ENCODE measurements at regions not wholly inside any gene's neighbourhood (a gene's known extent, or its start where the extent isn't known, plus 50 kb on each side); places are given as distances from the start of the nearest gene placed in this dataset.
A peak's percentile ranks its signal among the peaks of the same experiment; 100 is the strongest.

DNA sequence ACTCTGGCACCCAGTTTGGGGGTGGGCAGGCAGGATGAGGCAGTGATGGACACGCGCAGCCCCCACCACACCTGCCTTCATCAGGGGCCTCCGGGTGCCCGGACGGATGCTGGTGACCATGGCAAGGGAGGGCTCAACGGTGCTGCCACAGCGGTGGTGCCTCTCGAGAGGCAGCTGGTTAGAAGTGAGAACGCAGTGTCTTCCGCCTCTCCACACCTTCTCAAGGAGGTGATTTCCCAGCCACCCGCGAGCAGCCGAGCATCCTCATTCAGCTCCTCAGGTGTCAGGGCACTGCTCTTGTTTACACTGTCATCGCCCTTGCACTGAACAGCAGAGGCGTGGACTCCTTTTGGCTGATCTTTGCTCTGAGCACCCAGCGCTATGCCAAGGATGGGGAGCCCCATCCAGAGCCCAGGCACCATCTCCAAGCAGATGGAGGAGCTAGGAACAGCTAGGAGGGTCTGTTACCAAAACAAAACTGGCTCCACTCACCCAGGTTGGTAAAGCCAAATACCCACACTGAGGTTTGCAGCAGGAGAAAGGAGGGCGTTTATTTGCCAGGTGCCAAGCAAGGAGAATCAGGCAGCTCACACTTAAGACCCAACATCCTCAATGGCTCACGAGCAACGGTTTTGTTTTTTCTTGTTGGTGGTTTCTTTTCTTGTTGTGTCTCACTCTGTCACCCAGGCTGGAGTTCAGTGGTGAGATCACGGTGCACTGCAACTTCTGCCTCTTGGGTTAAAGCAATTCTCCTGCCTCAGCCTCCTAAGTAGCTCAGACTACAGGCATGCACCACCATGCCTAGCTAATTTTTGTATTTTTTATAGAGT lies 174.3 kb upstream of the TNRC6C start:
- ATAC-seq (ENCODE audit: low read depth in 2 of 2) = peak; percentile 85 to 91
- H3K4me1 Mint-ChIP-seq = peaks cover 3 to 29% (median 6%) of the 10 kb centered on the region in 4 donors
- peak overlapping the region; percentile 52 for H3K4me3 ChIP-seq (ENCODE audit: low read depth, low read length)

GRCh38 chr17:77785312-77785905 lies 173.1 kb upstream of the TNRC6C start:
- H3K9me3 Mint-ChIP-seq = peaks cover 0 to 1% (median 0%) of the 10 kb centered on the region in 7 donors
- peak overlapping the region in 1 of 4 donors; percentile 9 for H3K4me3 Mint-ChIP-seq
- no peak overlapping the region for H3K4me3 ChIP-seq (ENCODE audit: low read depth, low read length)
- H3K27me3 ChIP-seq (ENCODE audit: control insufficient read depth, insufficient read depth, low read length) = no peaks in the 10 kb centered on the region
- H3K27ac Mint-ChIP-seq = no peak overlapping the region
- H3K4me1 Mint-ChIP-seq = peaks cover 3 to 29% (median 6%) of the 10 kb centered on the region in 4 donors
- peaks cover 8% of the 10 kb centered on the region for H3K27me3 Mint-ChIP-seq
- no peak overlapping the region for H3K27ac ChIP-seq (ENCODE audit: insufficient read depth, low read length, poor library complexity, severe bottlenecking)
- no peaks in the 10 kb centered on the region for H3K36me3 Mint-ChIP-seq
- no peaks in the 10 kb centered on the region for H3K9me3 ChIP-seq (ENCODE audit: control insufficient read depth in 2 of 2, low read length in 2 of 2)
- DNase-seq (no peak), ATAC-seq (ENCODE audit: low read depth in 2 of 2) (no peak)
- H3K4me1 ChIP-seq (ENCODE audit: control insufficient read depth, insufficient read depth, low read length, poor library complexity, severe bottlenecking) = peaks cover 17% of the 10 kb centered on the region
- H3K36me3 ChIP-seq (ENCODE audit: control insufficient read depth, insufficient read depth, low read length) = no peaks in the 10 kb centered on the region

More for the DNA sequence above, 174.3 kb upstream of the TNRC6C start:
- no peaks in the 10 kb centered on the region for H3K9me3 ChIP-seq (ENCODE audit: control insufficient read depth in 2 of 2, low read length in 2 of 2)
- Mint-ChIP-seq H3K36me3 (no peaks in the 10 kb centered on the region), H3K27ac (peak overlapping the region; percentile 77 to 96 (median 93)), H3K27me3 (peaks cover 3% of the 10 kb centered on the region), H3K4me3 (peak overlapping the region; percentile 7 to 57 (median 34)), H3K9me3 (peaks cover 0 to 1% (median 0%) of the 10 kb centered on the region in 7 donors)
- peak overlapping the region; percentile 72 for H3K27ac ChIP-seq (ENCODE audit: insufficient read depth, low read length, poor library complexity, severe bottlenecking)
- H3K27me3 ChIP-seq (ENCODE audit: control insufficient read depth, insufficient read depth, low read length) = no peaks in the 10 kb centered on the region
- H3K36me3 ChIP-seq (ENCODE audit: control insufficient read depth, insufficient read depth, low read length) = no peaks in the 10 kb centered on the region
- peaks cover 17% of the 10 kb centered on the region for H3K4me1 ChIP-seq (ENCODE audit: control insufficient read depth, insufficient read depth, low read length, poor library complexity, severe bottlenecking)
- DNase-seq = peak; percentile 29 to 78 (median 69)

DNA sequence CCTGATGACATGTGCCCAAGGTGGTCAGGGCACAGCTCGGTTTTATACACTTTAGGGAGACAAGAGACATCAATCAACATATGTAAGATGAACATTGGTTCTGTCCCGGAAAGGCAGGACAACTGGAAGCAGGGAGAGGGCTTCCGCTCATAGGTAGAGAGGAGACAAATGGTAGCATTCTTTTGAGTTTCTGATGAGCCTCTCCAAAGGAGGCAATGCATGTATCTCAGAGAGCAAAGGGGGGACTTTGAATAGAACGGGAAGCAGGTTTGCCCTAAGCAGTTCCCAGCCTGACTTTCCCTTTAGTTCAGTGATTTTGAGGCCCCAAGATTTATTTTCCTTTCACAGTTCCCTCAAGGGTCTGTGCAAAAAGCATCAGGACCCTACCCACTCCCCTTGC lies 172.4 kb upstream of the TNRC6C start:
- H3K4me3 Mint-ChIP-seq = no peak overlapping the region
- Histone ChIP-seq H3K27me3 (ENCODE audit: control insufficient read depth, insufficient read depth, low read length) (no peaks in the 10 kb centered on the region), H3K27ac (ENCODE audit: insufficient read depth, low read length, poor library complexity, severe bottlenecking) (no peak overlapping the region), H3K4me1 (ENCODE audit: control insufficient read depth, insufficient read depth, low read length, poor library complexity, severe bottlenecking) (peaks cover 17% of the 10 kb centered on the region), H3K4me3 (ENCODE audit: low read depth, low read length) (no peak overlapping the region), H3K9me3 (ENCODE audit: control insufficient read depth in 2 of 2, low read length in 2 of 2) (no peaks in the 10 kb centered on the region), H3K36me3 (ENCODE audit: control insufficient read depth, insufficient read depth, low read length) (no peaks in the 10 kb centered on the region)
- ATAC-seq (ENCODE audit: low read depth in 2 of 2) = no peak
- H3K4me1 Mint-ChIP-seq = peaks cover 3 to 29% (median 6%) of the 10 kb centered on the region in 4 donors
- peaks cover 0 to 1% (median 0%) of the 10 kb centered on the region in 7 donors for H3K9me3 Mint-ChIP-seq
- no peak for DNase-seq
- peaks cover 14% of the 10 kb centered on the region for H3K27me3 Mint-ChIP-seq
- H3K36me3 Mint-ChIP-seq = no peaks in the 10 kb centered on the region
- H3K27ac Mint-ChIP-seq = peak overlapping the region in 2 of 3 donors; percentile 3 to 42

DNA sequence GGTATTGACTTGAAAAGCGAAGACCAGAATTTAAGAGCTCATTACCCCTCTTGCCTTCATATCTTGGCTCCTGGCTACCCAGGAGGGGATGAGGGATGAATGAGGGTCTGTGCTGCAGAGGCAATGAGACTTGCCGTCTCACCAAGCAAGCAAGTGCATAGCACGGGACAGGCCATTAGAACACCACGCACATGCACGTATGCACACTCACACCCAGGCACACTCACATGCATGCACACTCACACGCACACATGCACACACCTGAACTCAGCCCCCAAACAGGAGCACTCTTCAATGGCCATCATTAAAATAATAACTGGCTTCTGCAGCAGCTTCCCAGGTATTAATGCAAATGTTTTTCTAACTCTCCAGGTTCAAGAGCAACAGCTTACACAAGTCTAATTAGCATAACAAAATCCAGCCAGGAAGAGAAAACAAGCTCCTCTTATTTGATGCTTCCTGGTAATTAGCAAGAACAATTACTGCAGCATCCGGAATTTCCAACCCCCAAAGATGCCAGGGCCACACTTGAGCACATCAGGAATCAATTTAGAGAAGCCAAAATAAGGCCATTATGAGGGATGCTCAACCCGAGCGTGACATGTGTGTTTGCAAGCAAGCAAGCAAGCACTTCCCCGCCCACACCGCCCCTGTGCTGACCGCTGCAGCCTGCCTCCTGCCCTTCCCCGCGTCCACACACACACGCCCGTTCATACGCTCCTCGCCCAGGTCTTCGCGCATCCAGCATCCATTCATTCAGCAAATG lies 171.6 kb upstream of the TNRC6C start:
- H3K9me3 ChIP-seq (ENCODE audit: control insufficient read depth in 2 of 2, low read length in 2 of 2) = no peaks in the 10 kb centered on the region
- peaks cover 3 to 29% (median 6%) of the 10 kb centered on the region in 4 donors for H3K4me1 Mint-ChIP-seq
- H3K9me3 Mint-ChIP-seq = peaks cover 0 to 1% (median 0%) of the 10 kb centered on the region in 7 donors
- H3K4me1 ChIP-seq (ENCODE audit: control insufficient read depth, insufficient read depth, low read length, poor library complexity, severe bottlenecking) = peaks cover 17% of the 10 kb centered on the region
- no peak overlapping the region for H3K4me3 ChIP-seq (ENCODE audit: low read depth, low read length)
- peak overlapping the region in 1 of 3 donors; percentile 59 for H3K27ac Mint-ChIP-seq
- no peak for DNase-seq
- H3K27me3 ChIP-seq (ENCODE audit: control insufficient read depth, insufficient read depth, low read length) = no peaks in the 10 kb centered on the region
- no peak for ATAC-seq (ENCODE audit: low read depth in 2 of 2)
- H3K36me3 Mint-ChIP-seq = no peaks in the 10 kb centered on the region
- no peak overlapping the region for H3K27ac ChIP-seq (ENCODE audit: insufficient read depth, low read length, poor library complexity, severe bottlenecking)
- no peaks in the 10 kb centered on the region for H3K36me3 ChIP-seq (ENCODE audit: control insufficient read depth, insufficient read depth, low read length)
- peaks cover 14% of the 10 kb centered on the region for H3K27me3 Mint-ChIP-seq
- H3K4me3 Mint-ChIP-seq = no peak overlapping the region

GRCh38 chr17:77790143-77790829 lies 168.2 kb upstream of the TNRC6C start:
- Mint-ChIP-seq H3K4me1 (peaks cover 0 to 11% (median 0%) of the 10 kb centered on the region in 4 donors), H3K9me3 (peaks cover 0 to 1% (median 0%) of the 10 kb centered on the region in 7 donors), H3K4me3 (no peak overlapping the region), H3K36me3 (no peaks in the 10 kb centered on the region), H3K27me3 (peaks cover 25% of the 10 kb centered on the region), H3K27ac (no peak overlapping the region)
- Histone ChIP-seq H3K9me3 (ENCODE audit: control insufficient read depth in 2 of 2, low read length in 2 of 2) (no peaks in the 10 kb centered on the region), H3K27ac (ENCODE audit: insufficient read depth, low read length, poor library complexity, severe bottlenecking) (no peak overlapping the region), H3K4me3 (ENCODE audit: low read depth, low read length) (no peak overlapping the region), H3K4me1 (ENCODE audit: control insufficient read depth, insufficient read depth, low read length, poor library complexity, severe bottlenecking) (no peaks in the 10 kb centered on the region), H3K36me3 (ENCODE audit: control insufficient read depth, insufficient read depth, low read length) (no peaks in the 10 kb centered on the region), H3K27me3 (ENCODE audit: control insufficient read depth, insufficient read depth, low read length) (no peaks in the 10 kb centered on the region)
- DNase-seq (no peak), ATAC-seq (ENCODE audit: low read depth in 2 of 2) (no peak)

GRCh38 chr17:77792626-77793025 lies 165.9 kb upstream of the TNRC6C start:
- no peaks in the 10 kb centered on the region for H3K9me3 ChIP-seq (ENCODE audit: control insufficient read depth in 2 of 2, low read length in 2 of 2)
- Mint-ChIP-seq H3K27me3 (peaks cover 30% of the 10 kb centered on the region), H3K4me1 (peaks cover 0 to 11% (median 0%) of the 10 kb centered on the region in 4 donors), H3K9me3 (no peaks in the 10 kb centered on the region), H3K4me3 (no peak overlapping the region), H3K36me3 (no peaks in the 10 kb centered on the region), H3K27ac (no peak overlapping the region)
- ATAC-seq (ENCODE audit: low read depth in 2 of 2) (no peak), DNase-seq (no peak)
- H3K4me3 ChIP-seq (ENCODE audit: low read depth, low read length) = no peak overlapping the region
- H3K4me1 ChIP-seq (ENCODE audit: control insufficient read depth, insufficient read depth, low read length, poor library complexity, severe bottlenecking) = no peaks in the 10 kb centered on the region
- no peaks in the 10 kb centered on the region for H3K27me3 ChIP-seq (ENCODE audit: control insufficient read depth, insufficient read depth, low read length)
- H3K27ac ChIP-seq (ENCODE audit: insufficient read depth, low read length, poor library complexity, severe bottlenecking) = no peak overlapping the region
- no peaks in the 10 kb centered on the region for H3K36me3 ChIP-seq (ENCODE audit: control insufficient read depth, insufficient read depth, low read length)
